ENCODE measurements at regions not wholly inside any gene's neighbourhood (a gene's known extent, or its start where the extent isn't known, plus 50 kb on each side); places are given as distances from the start of the nearest gene placed in this dataset.

GRCh38 chr1:104182251-104182650 is 432.6 kb downstream of the AMY1C start:
- TF ChIP-seq CTCF (IDR thresholded peaks at IDR 0.05) = no peak
- TF ChIP-seq POLR2A (IDR thresholded peaks at IDR 0.05) = no peak
